ENCODE measurements at regions not wholly inside any gene's neighbourhood (a gene's known extent, or its start where the extent isn't known, plus 50 kb on each side); places are given as distances from the start of the nearest gene placed in this dataset.

GRCh38 chr9:115202181-115202580 lies 84.2 kb upstream of the TNC start:
- no peaks in the 10 kb centered on the region for H3K36me3 ChIP-seq
- DNase-seq (ENCODE audit: low spot score), result no peak
- peaks cover 0 to 7% of the 10 kb centered on the region in 2 donors for H3K4me1 ChIP-seq (ENCODE audit: control insufficient read depth in 1 of 2, low read depth in 2 of 2)
- ATAC-seq (ENCODE audit: insufficient number of reproducible peaks, low FRiP score, low read depth), result no peak
- no peak for TF ChIP-seq CTCF (IDR thresholded peaks at IDR 0.05)
- no peak overlapping the region for H3K27ac ChIP-seq
- no peak overlapping the region for H3K4me3 ChIP-seq
- no peaks in the 10 kb centered on the region for H3K9me3 ChIP-seq
- H3K27me3 ChIP-seq (replicated peaks; ENCODE audit: insufficient read depth), result no peaks in the 10 kb centered on the region

GRCh38 chr9:115202960-115203751 lies 85.2 kb upstream of the TNC start:
- H3K9me3 ChIP-seq, result no peaks in the 10 kb centered on the region
- DNase-seq (ENCODE audit: low spot score), result no peak
- no peak overlapping the region for H3K27ac ChIP-seq
- H3K36me3 ChIP-seq, result no peaks in the 10 kb centered on the region
- TF ChIP-seq CTCF (IDR thresholded peaks at IDR 0.05), result no peak
- no peaks in the 10 kb centered on the region for H3K27me3 ChIP-seq (replicated peaks; ENCODE audit: insufficient read depth)
- H3K4me1 ChIP-seq (ENCODE audit: control insufficient read depth in 1 of 2, low read depth in 2 of 2), result peaks cover 0 to 13% of the 10 kb centered on the region in 2 donors
- ATAC-seq (ENCODE audit: insufficient number of reproducible peaks, low FRiP score, low read depth), result no peak
- H3K4me3 ChIP-seq, result no peak overlapping the region

GRCh38 chr9:115204904-115205453 lies 87.0 kb upstream of the TNC start:
- H3K27ac ChIP-seq, result no peak overlapping the region
- ATAC-seq (ENCODE audit: insufficient number of reproducible peaks, low FRiP score, low read depth), result no peak
- H3K4me1 ChIP-seq (ENCODE audit: control insufficient read depth in 1 of 2, low read depth in 2 of 2), result peaks cover 0 to 13% of the 10 kb centered on the region in 2 donors
- no peaks in the 10 kb centered on the region for H3K9me3 ChIP-seq
- TF ChIP-seq CTCF (IDR thresholded peaks at IDR 0.05), result no peak
- no peak overlapping the region for H3K4me3 ChIP-seq
- H3K27me3 ChIP-seq (replicated peaks; ENCODE audit: insufficient read depth), result no peaks in the 10 kb centered on the region
- no peak for DNase-seq (ENCODE audit: low spot score)
- H3K36me3 ChIP-seq, result no peaks in the 10 kb centered on the region

- H3K4me1 ChIP-seq (ENCODE audit: control insufficient read depth in 1 of 2, low read depth in 2 of 2), result peaks cover 0 to 13% of the 10 kb centered on the region in 2 donors
- H3K27me3 ChIP-seq (replicated peaks; ENCODE audit: insufficient read depth), result no peaks in the 10 kb centered on the region
- no peak for DNase-seq (ENCODE audit: low spot score)
- H3K9me3 ChIP-seq, result no peaks in the 10 kb centered on the region
- no peak overlapping the region for H3K4me3 ChIP-seq
- no peak for TF ChIP-seq CTCF (IDR thresholded peaks at IDR 0.05)
- ATAC-seq (ENCODE audit: insufficient number of reproducible peaks, low FRiP score, low read depth), result no peak
- no peaks in the 10 kb centered on the region for H3K36me3 ChIP-seq
- no peak overlapping the region for H3K27ac ChIP-seq
These were observed 89.3 kb upstream of the TNC start for GRCh38 chr9:115207003-115207836.

GRCh38 chr9:115208501-115208900 lies 90.5 kb upstream of the TNC start:
- H3K36me3 ChIP-seq, result no peaks in the 10 kb centered on the region
- H3K4me3 ChIP-seq, result no peak overlapping the region
- no peaks in the 10 kb centered on the region for H3K27me3 ChIP-seq (replicated peaks; ENCODE audit: insufficient read depth)
- ATAC-seq (ENCODE audit: insufficient number of reproducible peaks, low FRiP score, low read depth), result no peak
- H3K4me1 ChIP-seq (ENCODE audit: control insufficient read depth in 1 of 2, low read depth in 2 of 2), result peaks cover 0 to 13% of the 10 kb centered on the region in 2 donors
- H3K27ac ChIP-seq, result no peak overlapping the region
- DNase-seq (ENCODE audit: low spot score), result no peak
- H3K9me3 ChIP-seq, result no peaks in the 10 kb centered on the region
- TF ChIP-seq CTCF (IDR thresholded peaks at IDR 0.05), result no peak

Data from thoracic aorta (tissue), 2 donors.